ENCODE measurements at regions not wholly inside any gene's neighbourhood (a gene's known extent, or its start where the extent isn't known, plus 50 kb on each side); places are given as distances from the start of the nearest gene placed in this dataset.

DNA sequence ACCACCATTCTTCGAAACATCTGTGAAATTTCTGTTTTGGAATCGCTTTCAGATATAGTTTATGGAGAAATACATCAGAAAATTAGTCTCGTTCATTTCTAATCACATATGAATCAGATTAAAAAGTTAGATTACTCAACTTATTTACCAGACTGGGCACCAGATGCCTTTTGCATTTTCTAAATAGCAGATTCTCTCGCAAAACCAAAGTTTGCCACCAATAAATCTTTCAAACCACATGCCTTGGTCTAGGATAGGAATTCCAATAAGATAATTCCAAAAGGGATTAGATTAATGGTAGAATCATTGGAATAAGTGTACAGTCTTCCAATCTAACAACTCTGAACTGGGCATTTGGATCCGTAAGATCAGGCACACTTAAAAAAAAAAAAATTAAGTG is 160.4 kb upstream of the TAB2 start:
- TF ChIP-seq, protein P1, sequence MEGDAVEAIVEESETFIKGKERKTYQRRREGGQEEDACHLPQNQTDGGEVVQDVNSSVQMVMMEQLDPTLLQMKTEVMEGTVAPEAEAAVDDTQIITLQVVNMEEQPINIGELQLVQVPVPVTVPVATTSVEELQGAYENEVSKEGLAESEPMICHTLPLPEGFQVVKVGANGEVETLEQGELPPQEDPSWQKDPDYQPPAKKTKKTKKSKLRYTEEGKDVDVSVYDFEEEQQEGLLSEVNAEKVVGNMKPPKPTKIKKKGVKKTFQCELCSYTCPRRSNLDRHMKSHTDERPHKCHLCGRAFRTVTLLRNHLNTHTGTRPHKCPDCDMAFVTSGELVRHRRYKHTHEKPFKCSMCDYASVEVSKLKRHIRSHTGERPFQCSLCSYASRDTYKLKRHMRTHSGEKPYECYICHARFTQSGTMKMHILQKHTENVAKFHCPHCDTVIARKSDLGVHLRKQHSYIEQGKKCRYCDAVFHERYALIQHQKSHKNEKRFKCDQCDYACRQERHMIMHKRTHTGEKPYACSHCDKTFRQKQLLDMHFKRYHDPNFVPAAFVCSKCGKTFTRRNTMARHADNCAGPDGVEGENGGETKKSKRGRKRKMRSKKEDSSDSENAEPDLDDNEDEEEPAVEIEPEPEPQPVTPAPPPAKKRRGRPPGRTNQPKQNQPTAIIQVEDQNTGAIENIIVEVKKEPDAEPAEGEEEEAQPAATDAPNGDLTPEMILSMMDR (IDR thresholded peaks at IDR 0.05) = no peak
- no peak for TF ChIP-seq POLR2A (IDR thresholded peaks at IDR 0.05)
